ENCODE measurements at regions not wholly inside any gene's neighbourhood (a gene's known extent, or its start where the extent isn't known, plus 50 kb on each side); places are given as distances from the start of the nearest gene placed in this dataset.

GRCh38 chr6:12516070-12516469 lies 200.5 kb upstream of the PHACTR1 start:
- no peak overlapping the region for H3K9ac ChIP-seq (ENCODE audit: extremely low read depth, low read length, poor library complexity, severe bottlenecking)
- no peak overlapping the region for H3K4me3 ChIP-seq (ENCODE audit: low read length)
- DNase-seq: no peak
- no peaks in the 10 kb centered on the region for H3K9me3 ChIP-seq (ENCODE audit: control insufficient read depth, low read length)
- 81% methylated on average over 1 of the region's 1 CpG; no CpG with 5 or more reads in 1 of the 2 experiments for WGBS, 2 experiments (ENCODE audit: insufficient coverage in 1 of 2, insufficient read length in 1 of 2)
- Mint-ChIP-seq H3K27ac (no peak overlapping the region), H3K9me3 (no peaks in the 10 kb centered on the region), H3K4me1 (no peaks in the 10 kb centered on the region), H3K36me3 (ENCODE audit: low read depth) (no peaks in the 10 kb centered on the region), H3K4me3 (no peak overlapping the region), H3K27me3 (ENCODE audit: insufficient read depth) (peaks cover 70% of the 10 kb centered on the region)
- no peaks in the 10 kb centered on the region for H3K36me3 ChIP-seq (ENCODE audit: control insufficient read depth, insufficient read depth, low read length)
- peaks cover 65% of the 10 kb centered on the region for H3K27me3 ChIP-seq (ENCODE audit: control insufficient read depth, insufficient read depth, low read length, poor library complexity, severe bottlenecking)
- H3K4me1 ChIP-seq (ENCODE audit: control insufficient read depth, insufficient read depth, low read length): no peaks in the 10 kb centered on the region
- no peak overlapping the region for H3K27ac ChIP-seq (ENCODE audit: low read depth, low read length)
- TF ChIP-seq CTCF (conservative IDR thresholded peaks at IDR 0.05): no peak

- DNase-seq: no peak
- no peaks in the 10 kb centered on the region for H3K4me1 Mint-ChIP-seq
- Histone ChIP-seq H3K4me3 (ENCODE audit: low read length) (no peak overlapping the region), H3K36me3 (ENCODE audit: control insufficient read depth, insufficient read depth, low read length) (no peaks in the 10 kb centered on the region), H3K9me3 (ENCODE audit: control insufficient read depth, low read length) (peaks cover 7% of the 10 kb centered on the region), H3K4me1 (ENCODE audit: control insufficient read depth, insufficient read depth, low read length) (no peaks in the 10 kb centered on the region), H3K27ac (ENCODE audit: low read depth, low read length) (no peak overlapping the region), H3K9ac (ENCODE audit: extremely low read depth, low read length, poor library complexity, severe bottlenecking) (no peak overlapping the region), H3K27me3 (ENCODE audit: control insufficient read depth, insufficient read depth, low read length, poor library complexity, severe bottlenecking) (peaks cover 11% of the 10 kb centered on the region)
- H3K9me3 Mint-ChIP-seq: peaks cover 12% of the 10 kb centered on the region
- WGBS, 2 experiments (ENCODE audit: insufficient coverage in 1 of 2, insufficient read length in 1 of 2): 94% methylated on average over 1 of the region's 1 CpG; no CpG with 5 or more reads in 1 of the 2 experiments
- no peak overlapping the region for H3K4me3 Mint-ChIP-seq
- no peak for TF ChIP-seq CTCF (conservative IDR thresholded peaks at IDR 0.05)
- peaks cover 25% of the 10 kb centered on the region for H3K27me3 Mint-ChIP-seq (ENCODE audit: insufficient read depth)
- no peak overlapping the region for H3K27ac Mint-ChIP-seq
- H3K36me3 Mint-ChIP-seq (ENCODE audit: low read depth): no peaks in the 10 kb centered on the region
Measured at GRCh38 chr6:12522347-12522746, 194.2 kb upstream of the PHACTR1 start.

- no peak overlapping the region for H3K4me3 ChIP-seq (ENCODE audit: low read length)
- H3K4me1 ChIP-seq (ENCODE audit: control insufficient read depth, insufficient read depth, low read length): peaks cover 2% of the 10 kb centered on the region
- no peaks in the 10 kb centered on the region for H3K36me3 ChIP-seq (ENCODE audit: control insufficient read depth, insufficient read depth, low read length)
- peaks cover 18% of the 10 kb centered on the region for H3K27me3 Mint-ChIP-seq (ENCODE audit: insufficient read depth)
- H3K4me3 Mint-ChIP-seq: no peak overlapping the region
- no peak overlapping the region for H3K9ac ChIP-seq (ENCODE audit: extremely low read depth, low read length, poor library complexity, severe bottlenecking)
- H3K4me1 Mint-ChIP-seq: no peaks in the 10 kb centered on the region
- no peak for DNase-seq
- peaks cover 6% of the 10 kb centered on the region for H3K27me3 ChIP-seq (ENCODE audit: control insufficient read depth, insufficient read depth, low read length, poor library complexity, severe bottlenecking)
- no peak for TF ChIP-seq CTCF (conservative IDR thresholded peaks at IDR 0.05)
- no peaks in the 10 kb centered on the region for H3K36me3 Mint-ChIP-seq (ENCODE audit: low read depth)
- peaks cover 7% of the 10 kb centered on the region for H3K9me3 ChIP-seq (ENCODE audit: control insufficient read depth, low read length)
- H3K9me3 Mint-ChIP-seq: peaks cover 12% of the 10 kb centered on the region
- H3K27ac ChIP-seq (ENCODE audit: low read depth, low read length): no peak overlapping the region
- no peak overlapping the region for H3K27ac Mint-ChIP-seq
- WGBS, 2 experiments (ENCODE audit: insufficient coverage in 1 of 2, insufficient read length in 1 of 2): 78 to 100% methylated on average over 1 of the region's 1 CpG
Measured at GRCh38 chr6:12523726-12524125, 192.8 kb upstream of the PHACTR1 start.
